ENCODE measurements at regions not wholly inside any gene's neighbourhood (a gene's known extent, or its start where the extent isn't known, plus 50 kb on each side); places are given as distances from the start of the nearest gene placed in this dataset.

GRCh38 chr6:140485740-140486449 is 1111.4 kb upstream of the CITED2 start:
- TF ChIP-seq CTCF (IDR thresholded peaks at IDR 0.05; ENCODE audit: low read length) (no peak), EZH2phosphoT487 (IDR thresholded peaks at IDR 0.05; ENCODE audit: low read length) (no peak), EZH2 (optimal IDR thresholded peaks at IDR 0.05; ENCODE audit: low read depth, low read length) (no peak)
